ENCODE measurements at regions not wholly inside any gene's neighbourhood (a gene's known extent, or its start where the extent isn't known, plus 50 kb on each side); places are given as distances from the start of the nearest gene placed in this dataset.

DNA sequence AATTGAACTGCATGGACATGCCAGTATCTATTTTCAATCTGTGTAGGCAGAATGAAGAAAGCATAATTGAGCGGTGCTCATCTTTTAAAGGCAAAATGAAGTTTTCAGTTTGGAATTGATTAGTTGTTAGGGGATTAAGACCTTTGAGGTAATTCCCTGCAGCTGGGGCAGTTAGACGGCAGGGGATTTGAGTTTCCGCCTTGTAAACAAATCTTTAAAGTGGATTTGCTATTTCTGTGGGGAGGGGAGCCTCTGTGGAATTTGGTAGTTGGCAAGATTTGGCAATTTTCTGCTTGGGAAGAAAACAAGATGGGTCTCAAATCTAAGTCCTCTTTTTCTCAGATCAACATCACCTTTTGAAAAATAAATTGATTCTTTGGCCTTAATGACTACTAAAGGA is 212.5 kb upstream of the CNTN6 start:
- H3F3A ChIP-seq (replicated peaks; ENCODE audit: insufficient read depth): no peaks in the 10 kb centered on the region
- H3K27me3 ChIP-seq (ENCODE audit: insufficient read depth): no peaks in the 10 kb centered on the region
- H3K27ac ChIP-seq (ENCODE audit: low read depth in 2 of 2, low read length in 1 of 2): no peak overlapping the region
- no peaks in the 10 kb centered on the region for H3K36me3 ChIP-seq (replicated peaks in 1 of 2; ENCODE audit: control insufficient read depth in 1 of 2, insufficient read depth in 2 of 2, low read length in 1 of 2)
- no peaks in the 10 kb centered on the region for H4K20me1 ChIP-seq (ENCODE audit: insufficient read depth)
- H3K9me3 ChIP-seq: no peaks in the 10 kb centered on the region
- no peak overlapping the region for H3K9ac ChIP-seq
- no peaks in the 10 kb centered on the region for H3K4me1 ChIP-seq (ENCODE audit: control insufficient read depth in 1 of 2, insufficient read depth in 2 of 2, low read depth in 1 of 2, low read length in 1 of 2)
- H3K79me2 ChIP-seq (ENCODE audit: insufficient read depth): no peaks in the 10 kb centered on the region
- H3K4me2 ChIP-seq: no peak overlapping the region
- H3K9me2 ChIP-seq: no peaks in the 10 kb centered on the region
- no peak overlapping the region for H2AFZ ChIP-seq (ENCODE audit: low read depth)
- CTCF ChIA-PET: no interaction called here
- no peak overlapping the region for H3K4me3 ChIP-seq (ENCODE audit: low read depth in 2 of 2, low read length in 1 of 2)
- TF ChIP-seq, protein P1, sequence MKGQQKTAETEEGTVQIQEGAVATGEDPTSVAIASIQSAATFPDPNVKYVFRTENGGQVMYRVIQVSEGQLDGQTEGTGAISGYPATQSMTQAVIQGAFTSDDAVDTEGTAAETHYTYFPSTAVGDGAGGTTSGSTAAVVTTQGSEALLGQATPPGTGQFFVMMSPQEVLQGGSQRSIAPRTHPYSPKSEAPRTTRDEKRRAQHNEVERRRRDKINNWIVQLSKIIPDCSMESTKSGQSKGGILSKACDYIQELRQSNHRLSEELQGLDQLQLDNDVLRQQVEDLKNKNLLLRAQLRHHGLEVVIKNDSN (IDR thresholded peaks at IDR 0.05; ENCODE audit: borderline replicate concordance, low read depth): no peak
- TF ChIP-seq, protein P2, sequence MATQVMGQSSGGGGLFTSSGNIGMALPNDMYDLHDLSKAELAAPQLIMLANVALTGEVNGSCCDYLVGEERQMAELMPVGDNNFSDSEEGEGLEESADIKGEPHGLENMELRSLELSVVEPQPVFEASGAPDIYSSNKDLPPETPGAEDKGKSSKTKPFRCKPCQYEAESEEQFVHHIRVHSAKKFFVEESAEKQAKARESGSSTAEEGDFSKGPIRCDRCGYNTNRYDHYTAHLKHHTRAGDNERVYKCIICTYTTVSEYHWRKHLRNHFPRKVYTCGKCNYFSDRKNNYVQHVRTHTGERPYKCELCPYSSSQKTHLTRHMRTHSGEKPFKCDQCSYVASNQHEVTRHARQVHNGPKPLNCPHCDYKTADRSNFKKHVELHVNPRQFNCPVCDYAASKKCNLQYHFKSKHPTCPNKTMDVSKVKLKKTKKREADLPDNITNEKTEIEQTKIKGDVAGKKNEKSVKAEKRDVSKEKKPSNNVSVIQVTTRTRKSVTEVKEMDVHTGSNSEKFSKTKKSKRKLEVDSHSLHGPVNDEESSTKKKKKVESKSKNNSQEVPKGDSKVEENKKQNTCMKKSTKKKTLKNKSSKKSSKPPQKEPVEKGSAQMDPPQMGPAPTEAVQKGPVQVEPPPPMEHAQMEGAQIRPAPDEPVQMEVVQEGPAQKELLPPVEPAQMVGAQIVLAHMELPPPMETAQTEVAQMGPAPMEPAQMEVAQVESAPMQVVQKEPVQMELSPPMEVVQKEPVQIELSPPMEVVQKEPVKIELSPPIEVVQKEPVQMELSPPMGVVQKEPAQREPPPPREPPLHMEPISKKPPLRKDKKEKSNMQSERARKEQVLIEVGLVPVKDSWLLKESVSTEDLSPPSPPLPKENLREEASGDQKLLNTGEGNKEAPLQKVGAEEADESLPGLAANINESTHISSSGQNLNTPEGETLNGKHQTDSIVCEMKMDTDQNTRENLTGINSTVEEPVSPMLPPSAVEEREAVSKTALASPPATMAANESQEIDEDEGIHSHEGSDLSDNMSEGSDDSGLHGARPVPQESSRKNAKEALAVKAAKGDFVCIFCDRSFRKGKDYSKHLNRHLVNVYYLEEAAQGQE (IDR thresholded peaks at IDR 0.05; ENCODE audit: low read depth, low read length): no peak
- TF ChIP-seq CHD2 (IDR thresholded peaks at IDR 0.05; ENCODE audit: low read length, partially characterized antibody): no peak
- TF ChIP-seq EP300 (IDR thresholded peaks at IDR 0.05; ENCODE audit: borderline replicate concordance in 1 of 2, low read depth in 1 of 2, low read length in 1 of 2): no peak
- no peak for TF ChIP-seq RAD21 (IDR thresholded peaks at IDR 0.05; ENCODE audit: low read length)
- TF ChIP-seq MEF2A (IDR thresholded peaks at IDR 0.05; ENCODE audit: borderline replicate concordance, low read depth): no peak
- TF ChIP-seq YY1 (IDR thresholded peaks at IDR 0.05; ENCODE audit: low read depth): no peak
- TF ChIP-seq EZH2phosphoT487 (IDR thresholded peaks at IDR 0.05; ENCODE audit: borderline replicate concordance, low read depth): no peak
- TF ChIP-seq FOXJ3 (CRISPR knock-in tag; IDR thresholded peaks at IDR 0.05): no peak
- WGBS (ENCODE audit: low lambda C conversion rate): 28% methylated on average over 3 of the region's 3 CpGs
- POLR2A ChIA-PET: no interaction called here
- DNase-seq: no peak

DNA sequence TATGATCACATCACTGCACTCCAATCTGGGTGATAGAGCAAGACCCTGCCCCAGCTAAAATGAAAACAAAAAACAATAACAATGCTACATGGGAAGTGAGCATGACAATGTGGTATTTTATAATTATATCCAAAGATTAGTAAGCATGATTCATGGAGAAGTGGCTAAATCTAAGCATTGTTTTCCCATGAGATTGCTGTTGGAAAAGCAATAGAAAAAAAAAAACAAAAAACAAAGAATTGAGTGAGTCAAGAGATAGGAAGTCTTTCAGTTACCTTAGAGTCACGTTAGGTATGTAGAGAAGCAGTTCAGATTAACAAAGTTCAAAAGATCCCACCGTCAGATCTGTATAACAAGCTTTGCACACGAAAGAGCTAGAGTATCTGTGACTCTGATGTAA is 210.3 kb upstream of the CNTN6 start:
- Histone ChIP-seq H3K9ac (no peak overlapping the region), H3K27ac (ENCODE audit: low read depth in 2 of 2, low read length in 1 of 2) (no peak overlapping the region), H3K9me2 (no peaks in the 10 kb centered on the region), H3K4me2 (no peak overlapping the region), H2AFZ (ENCODE audit: low read depth) (no peak overlapping the region), H4K20me1 (ENCODE audit: insufficient read depth) (no peaks in the 10 kb centered on the region), H3K36me3 (replicated peaks in 1 of 2; ENCODE audit: control insufficient read depth in 1 of 2, insufficient read depth in 2 of 2, low read length in 1 of 2) (no peaks in the 10 kb centered on the region), H3K27me3 (ENCODE audit: insufficient read depth) (no peaks in the 10 kb centered on the region), H3K4me3 (ENCODE audit: low read depth in 2 of 2, low read length in 1 of 2) (no peak overlapping the region), H3K4me1 (ENCODE audit: control insufficient read depth in 1 of 2, insufficient read depth in 2 of 2, low read depth in 1 of 2, low read length in 1 of 2) (no peaks in the 10 kb centered on the region), H3F3A (replicated peaks; ENCODE audit: insufficient read depth) (no peaks in the 10 kb centered on the region), H3K79me2 (ENCODE audit: insufficient read depth) (no peaks in the 10 kb centered on the region), H3K9me3 (no peaks in the 10 kb centered on the region)
- TF ChIP-seq EP300 (IDR thresholded peaks at IDR 0.05; ENCODE audit: borderline replicate concordance in 1 of 2, low read depth in 1 of 2, low read length in 1 of 2) (no peak), FOXJ3 (CRISPR knock-in tag; IDR thresholded peaks at IDR 0.05) (no peak), FOSL2 (IDR thresholded peaks at IDR 0.05; ENCODE audit: borderline replicate concordance, low read depth) (no peak), RCOR1 (IDR thresholded peaks at IDR 0.05; ENCODE audit: low read length) (no peak), ELF1 (IDR thresholded peaks at IDR 0.05) (no peak), GATA2 (CRISPR knock-in tag; IDR thresholded peaks at IDR 0.05) (no peak), RFX5 (IDR thresholded peaks at IDR 0.05; ENCODE audit: low read length) (no peak), TAF1 (IDR thresholded peaks at IDR 0.05; ENCODE audit: borderline replicate concordance, low read depth, low read length) (no peak)
- TF ChIP-seq, protein P3, sequence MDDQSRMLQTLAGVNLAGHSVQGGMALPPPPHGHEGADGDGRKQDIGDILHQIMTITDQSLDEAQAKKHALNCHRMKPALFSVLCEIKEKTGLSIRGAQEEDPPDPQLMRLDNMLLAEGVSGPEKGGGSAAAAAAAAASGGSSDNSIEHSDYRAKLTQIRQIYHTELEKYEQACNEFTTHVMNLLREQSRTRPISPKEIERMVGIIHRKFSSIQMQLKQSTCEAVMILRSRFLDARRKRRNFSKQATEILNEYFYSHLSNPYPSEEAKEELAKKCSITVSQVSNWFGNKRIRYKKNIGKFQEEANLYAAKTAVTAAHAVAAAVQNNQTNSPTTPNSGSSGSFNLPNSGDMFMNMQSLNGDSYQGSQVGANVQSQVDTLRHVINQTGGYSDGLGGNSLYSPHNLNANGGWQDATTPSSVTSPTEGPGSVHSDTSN (IDR thresholded peaks at IDR 0.05): no peak
- 14% methylated on average over 3 of the region's 3 CpGs for WGBS (ENCODE audit: low lambda C conversion rate)
- no peak for DNase-seq
- ChIA-PET CTCF (no interaction called here), POLR2A (no interaction called here)
